NCI-H526 treated with DMSO at 0.1 percent for 48 hours (cell line): ENCODE measurements at regions not wholly inside any gene's neighbourhood (a gene's known extent, or its start where the extent isn't known, plus 50 kb on each side); places are given as distances from the start of the nearest gene placed in this dataset.

ENCODE experiments used
- DNase-seq: peaks from one replicate; lab custom pipeline; 2025; lab: John Stamatoyannopoulos, UW

DNA sequence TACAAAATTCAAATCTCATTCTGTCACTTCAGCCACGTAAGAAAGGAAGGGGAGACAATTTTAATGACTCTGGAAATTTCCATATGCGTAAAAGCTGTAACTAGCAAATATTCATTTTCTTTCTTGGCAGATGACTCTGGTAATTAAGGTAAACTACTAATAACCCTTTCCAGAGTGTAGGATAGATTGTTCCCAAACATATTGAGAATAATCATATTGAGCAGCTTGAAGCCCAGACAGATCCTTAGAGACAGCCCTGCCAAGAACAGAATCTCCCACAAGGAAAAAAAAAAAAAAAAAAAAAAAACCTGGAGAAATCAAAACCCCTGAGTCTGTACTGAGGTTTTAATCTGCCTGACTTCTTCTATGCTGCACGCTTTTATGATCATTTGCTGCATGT, 163.6 kb upstream of the TMPO start:
- no peak for DNase-seq

DNA sequence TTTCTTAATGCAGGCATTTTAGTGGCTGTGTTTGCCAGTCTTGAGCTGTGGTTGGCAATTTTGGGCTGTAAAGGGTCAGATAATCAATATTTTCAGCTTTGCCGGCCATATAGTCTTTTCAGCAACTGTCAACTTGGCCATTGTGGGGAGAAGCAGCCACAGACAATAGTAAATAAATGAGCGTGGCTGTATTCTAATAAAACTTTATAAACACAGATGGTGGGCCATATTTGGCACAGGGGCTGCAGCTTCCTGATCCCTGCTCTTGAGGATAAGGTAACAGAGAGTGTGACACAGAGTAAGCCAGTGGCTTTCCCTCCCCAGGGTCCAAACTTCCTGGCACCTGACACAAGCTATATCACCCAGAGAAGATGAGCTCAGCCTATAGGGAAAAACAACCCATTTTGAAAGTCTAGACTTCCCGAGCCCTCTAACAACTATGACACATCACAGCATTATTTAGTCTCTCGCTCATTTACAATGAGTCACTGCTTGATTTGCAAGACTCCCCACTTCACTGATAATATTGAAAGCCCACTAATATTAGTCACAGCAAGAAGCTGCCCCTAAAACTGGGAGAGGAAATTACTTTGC, 163.1 kb upstream of the TMPO start:
- no peak for DNase-seq

DNA sequence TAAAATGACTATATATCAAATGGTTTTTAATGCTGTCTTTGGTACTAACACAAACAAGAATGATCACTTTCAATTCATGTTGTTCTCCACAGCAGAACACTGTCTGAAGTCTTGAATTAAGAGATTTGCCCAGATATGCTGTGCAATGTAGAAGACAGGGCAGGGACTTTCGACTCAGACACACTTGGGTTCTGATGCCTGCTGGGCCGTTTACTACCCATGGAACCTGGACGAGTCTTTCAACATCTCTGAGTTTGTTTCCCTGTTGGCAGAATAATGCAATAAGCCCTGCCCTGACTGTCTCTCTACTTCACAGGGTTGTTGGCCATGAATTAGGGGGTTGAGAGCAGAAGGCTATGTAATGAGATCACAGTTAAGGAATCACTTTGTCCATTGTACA, 162.6 kb upstream of the TMPO start:
- no peak for DNase-seq

DNA sequence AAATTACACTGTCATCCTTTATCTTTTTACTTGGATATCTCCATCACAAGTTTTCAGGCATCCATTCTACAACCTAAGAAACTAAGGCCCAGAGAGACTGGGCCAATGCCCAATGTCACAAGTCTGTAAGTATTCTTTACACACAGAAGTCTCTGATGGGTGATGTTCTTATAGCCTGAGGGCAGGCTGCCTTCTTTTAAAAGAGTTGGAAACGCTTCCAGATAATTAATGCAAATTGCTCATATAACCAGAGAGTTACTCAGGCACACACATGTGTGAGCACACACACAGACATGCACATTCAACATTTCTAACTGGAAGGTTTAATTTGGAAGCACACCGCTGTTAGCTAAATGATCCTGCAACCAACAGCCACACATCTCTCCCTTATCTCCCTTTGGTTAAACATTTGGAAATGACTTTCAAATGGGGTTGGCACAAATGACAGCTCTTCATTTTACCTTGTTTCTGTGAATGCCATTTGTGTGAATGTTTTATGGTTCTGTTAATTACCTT, 160.8 kb upstream of the TMPO start:
- DNase-seq, result no peak

DNA sequence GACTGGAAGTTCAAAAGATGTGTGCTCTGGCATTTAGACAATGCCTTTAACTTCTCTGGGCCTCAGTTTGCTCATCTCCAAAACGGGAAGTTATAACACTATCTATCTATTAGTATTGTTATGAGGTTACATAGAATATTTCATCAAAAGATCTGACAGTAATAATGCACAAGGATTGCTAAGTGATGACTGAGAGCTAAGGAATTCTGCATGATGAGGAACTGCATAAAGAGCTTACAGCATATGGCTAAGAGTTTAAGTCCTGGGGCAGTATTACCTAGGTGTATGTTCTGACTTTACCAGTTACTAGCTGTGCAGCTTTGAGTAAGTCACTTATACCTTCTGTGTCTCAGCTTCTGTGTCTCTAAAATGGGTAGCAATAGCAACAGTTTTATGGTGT, 160.1 kb upstream of the TMPO start:
- DNase-seq, result no peak

DNA sequence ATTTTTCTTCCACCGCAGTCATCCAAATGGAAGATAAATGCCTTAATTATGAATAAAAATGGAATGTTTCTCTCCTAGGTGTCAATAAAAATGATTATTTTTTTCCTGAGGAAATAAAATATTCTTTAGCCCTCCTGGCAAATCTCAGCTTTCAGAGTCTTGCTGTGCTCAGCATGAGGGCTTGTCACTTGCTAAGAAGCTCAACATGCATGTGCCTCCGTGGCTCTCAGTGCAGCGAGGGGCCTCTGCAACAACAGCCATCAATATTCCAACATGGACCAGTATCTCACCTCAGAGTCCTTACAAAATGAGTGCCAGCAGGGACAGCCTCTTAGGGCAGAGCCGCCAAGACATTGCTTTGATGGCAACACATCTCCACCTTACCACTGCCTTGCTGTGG, 159.5 kb upstream of the TMPO start:
- no peak for DNase-seq

DNA sequence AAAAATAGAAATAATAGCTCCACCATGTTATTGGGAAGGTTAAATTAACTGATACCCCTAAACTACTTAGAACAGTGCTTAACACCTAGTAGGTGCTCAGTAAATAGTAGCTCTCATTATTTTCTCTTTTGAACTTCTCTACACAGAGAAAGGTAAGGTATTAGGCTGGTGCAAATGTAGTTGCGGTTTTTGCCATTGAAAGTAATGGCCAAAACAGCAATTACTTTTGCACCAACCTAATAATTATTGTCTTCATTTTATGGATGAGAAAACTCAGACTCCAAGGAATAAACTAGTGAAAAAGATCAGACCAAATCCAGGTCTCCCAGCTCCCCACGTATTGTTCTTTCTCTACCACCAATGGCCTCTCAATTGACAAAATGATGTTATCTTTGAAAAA, 157.2 kb upstream of the TMPO start:
- DNase-seq, result no peak

DNA sequence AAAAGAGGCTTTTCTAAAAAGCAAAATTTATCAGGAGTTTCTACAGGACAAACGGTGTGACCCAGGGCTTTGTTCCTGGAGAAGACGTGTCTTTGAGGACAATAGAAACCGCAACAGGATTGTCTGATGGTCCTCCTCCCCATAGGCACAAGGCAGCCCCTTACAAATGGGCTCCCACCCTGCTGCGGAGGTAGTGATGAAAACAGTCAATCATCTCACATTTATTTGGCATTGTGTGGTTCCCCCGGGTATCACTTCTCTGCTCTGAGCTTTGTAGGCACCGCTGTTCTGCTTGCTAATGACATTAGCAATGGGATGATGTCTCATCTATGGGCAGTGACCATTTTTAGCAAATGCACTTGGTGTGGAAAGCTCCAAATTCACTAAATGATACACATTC, 155.5 kb upstream of the TMPO start:
- DNase-seq, result no peak

DNA sequence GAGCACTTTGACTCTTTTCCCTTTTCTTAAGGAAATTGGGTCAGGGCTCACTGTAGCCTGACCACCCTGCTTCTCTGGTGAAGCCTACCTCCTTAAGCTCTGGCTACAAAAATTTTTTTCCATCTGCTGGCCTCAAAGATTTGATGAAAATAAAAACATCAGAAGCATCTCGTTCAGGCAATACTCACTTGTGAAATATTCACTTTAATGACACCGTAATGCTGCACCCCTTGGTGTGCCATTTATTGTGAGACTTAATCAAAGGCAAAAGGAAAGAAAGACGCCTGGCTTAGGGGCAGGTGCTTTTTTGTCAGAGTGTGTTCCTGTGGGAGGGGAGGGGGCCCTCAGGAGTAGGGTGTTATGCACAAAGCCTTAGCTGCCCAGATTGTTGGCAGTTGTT, 155.0 kb upstream of the TMPO start:
- DNase-seq, result no peak

DNA sequence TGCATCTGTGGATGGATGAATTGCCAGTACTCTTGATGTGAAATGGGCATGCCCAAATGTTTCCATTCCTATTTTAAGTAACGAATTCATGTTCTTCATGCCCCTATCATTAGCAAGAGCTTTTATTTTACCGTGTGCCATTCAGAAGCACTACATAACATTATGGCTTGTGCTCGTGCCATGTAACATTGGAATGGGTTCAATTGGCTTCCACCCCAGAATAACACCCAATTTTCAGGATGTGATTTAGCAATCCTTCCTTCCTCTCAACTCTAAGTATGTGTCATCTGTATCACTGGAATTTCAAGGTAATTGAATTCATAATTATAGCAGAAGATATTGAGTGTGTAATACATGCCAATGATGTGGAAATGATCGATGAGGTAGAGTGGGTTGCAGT, 145.8 kb upstream of the TMPO start:
- no peak for DNase-seq

DNA sequence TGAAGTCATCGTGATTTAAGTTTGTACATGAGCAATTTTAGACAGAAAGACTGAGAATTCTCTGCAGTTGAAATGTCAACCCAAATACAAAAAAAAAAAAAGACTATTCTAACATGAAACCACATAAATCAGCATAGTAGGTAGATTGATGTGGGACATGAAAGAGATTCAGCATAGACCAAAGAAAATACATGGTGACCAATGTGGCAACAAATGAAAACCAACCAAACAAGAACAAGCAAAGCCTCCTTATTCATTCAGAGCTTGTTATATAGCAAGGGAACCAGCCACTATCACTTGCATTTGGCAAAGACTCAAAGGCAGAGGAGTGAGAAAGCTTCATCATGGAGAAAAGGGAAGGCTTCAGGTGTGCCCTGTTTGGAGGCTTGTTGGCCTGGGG, 144.4 kb upstream of the TMPO start:
- DNase-seq, result no peak

DNA sequence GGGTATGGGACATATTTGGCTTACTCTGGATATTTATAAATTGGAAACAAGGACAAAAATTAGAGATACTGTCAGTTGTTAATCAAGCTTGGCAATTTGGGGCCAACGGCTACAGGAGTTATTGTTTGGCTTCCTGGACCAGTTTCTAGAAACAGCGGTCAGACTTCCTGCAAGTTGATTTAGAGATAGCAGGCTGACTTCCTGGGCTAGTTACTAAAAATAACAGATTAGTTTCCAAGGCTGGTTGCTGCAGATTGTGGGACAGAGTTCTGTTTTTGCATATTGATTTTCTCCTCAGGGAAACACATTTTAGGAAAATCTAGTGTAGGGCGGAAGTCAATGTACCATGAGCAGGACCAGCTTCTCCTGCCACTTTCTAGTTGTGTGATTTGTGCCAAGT, 144.0 kb upstream of the TMPO start:
- DNase-seq, result no peak

DNA sequence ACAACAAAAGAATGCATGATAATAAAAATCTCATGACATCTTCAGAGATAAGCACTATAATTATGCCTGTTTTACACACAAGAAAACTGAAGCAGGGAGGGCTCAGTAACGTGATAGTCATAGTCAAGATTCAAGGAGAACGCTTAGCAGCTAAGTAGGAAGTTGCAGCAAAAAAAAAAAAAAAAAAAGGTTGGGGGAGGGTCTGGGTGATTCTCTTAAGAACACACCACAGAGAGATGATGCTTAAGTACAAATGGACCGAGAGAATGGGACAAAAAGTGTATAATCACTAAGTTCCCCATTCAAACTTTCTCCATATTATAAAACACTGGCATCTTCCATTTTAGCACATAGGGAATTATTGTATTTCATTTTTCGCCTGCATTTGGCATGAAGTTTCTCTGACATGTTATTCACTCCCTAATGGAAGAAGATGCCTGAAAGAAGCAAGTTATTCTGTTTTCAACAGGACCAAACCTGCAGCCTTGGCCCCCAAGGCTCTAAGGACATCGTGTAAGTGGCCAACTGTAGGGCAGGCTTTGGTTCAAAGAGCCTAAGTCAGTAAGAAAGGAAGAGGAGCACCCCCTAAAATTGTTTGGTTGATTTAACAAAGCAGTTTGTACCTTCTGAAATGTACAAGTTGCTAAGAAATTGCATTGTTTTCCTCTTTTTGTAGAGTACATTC, 142.9 kb upstream of the TMPO start:
- no peak for DNase-seq

DNA sequence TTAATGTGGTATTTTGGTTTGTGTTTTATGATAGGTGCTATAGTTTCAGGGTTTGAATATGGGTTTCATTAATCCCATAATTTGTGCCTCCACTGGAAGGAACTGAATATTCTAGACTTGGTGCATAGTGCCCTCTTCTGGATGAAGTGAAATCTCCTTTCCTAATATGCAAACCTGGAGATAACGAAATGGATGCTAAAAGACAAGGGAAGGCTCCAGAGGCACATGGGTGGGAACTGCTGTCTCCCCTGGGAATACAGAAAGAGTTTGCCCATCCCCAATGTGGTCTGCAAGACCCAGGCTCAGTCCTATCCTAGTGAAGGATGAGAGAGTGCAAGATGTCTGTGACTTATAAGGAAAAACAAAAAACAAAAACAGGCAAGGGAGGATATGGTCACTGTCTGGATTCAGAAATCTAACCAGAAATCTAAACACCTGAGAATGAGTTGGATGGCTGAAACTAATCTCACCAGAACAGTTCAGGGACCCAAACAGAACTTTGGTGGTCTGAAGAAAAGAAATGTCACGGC, 142.3 kb upstream of the TMPO start:
- DNase-seq, result peak; percentile 65

DNA sequence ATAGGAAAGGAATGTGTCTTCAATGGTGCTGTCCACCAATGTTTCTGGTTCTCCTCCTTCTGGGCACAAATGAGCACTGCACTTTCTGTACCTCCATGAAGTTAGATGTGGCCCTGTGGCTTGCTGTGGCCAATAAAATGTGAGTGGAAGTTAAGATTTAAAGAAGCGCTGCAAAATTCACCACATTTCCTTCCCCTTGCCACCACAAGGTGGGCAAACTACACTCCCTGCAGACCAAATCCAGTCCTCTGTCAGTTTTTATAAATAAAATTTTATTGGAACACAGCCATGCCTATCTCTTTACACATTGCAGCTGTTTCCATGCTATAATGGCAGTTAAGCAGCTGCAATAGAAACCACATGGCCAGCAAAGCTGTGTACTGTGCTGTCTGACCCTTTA, 141.4 kb upstream of the TMPO start:
- no peak for DNase-seq

DNA sequence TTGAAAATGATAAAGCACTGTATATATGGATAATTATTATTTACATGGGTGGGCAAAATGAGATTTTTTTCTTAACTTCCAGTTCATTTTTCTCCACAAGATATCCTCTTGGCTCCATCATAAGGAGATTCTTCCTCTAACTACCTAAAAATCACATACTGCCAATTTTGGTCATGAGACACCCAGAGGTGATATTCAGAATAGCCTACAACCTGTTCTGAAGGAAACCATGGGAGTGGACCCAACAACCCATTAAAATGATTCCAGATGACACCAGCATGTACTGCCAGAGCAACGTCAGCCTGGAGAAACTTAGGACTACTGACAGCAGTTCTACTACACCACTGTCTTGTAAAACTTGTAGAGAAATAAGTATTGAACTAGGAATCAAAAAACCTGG, 136.3 kb upstream of the TMPO start:
- no peak for DNase-seq

DNA sequence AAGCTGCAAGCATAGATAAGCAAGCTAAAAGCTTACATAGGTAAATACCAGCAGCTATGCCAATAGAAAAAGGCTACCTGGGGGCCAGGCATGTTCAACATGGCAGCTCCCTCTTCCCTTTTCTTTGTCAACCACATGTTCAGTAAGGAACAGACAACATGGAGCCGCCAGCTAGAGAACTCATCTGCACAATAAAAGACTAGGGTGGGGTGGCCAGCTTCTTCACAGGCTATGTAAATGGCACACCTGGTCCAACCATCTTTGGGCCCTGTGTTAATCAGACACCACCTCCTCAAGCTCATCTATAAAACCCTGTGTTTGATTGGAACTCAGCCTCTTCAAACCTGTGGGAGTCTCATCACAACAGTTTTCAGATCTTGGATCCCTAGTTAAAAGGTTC, 129.7 kb upstream of the TMPO start:
- no peak for DNase-seq

DNA sequence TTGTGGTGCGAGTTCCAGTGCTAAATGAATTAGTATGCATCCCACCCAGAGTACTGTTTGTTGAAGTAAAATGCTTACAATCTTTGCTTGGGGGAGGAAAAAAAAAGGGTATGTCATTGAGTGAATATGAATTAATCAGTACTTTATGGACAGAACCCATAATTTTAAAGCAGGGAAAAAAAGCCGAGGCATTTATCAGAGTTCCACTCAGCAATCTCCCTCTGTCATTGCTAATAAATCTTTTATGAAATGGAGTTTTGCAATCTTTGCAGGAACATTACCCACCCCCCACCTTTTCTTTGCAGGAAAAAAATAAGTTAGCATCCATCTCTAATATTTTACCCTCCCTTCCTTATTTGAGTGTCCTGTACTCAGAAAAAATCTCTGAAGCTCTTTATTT, 127.9 kb upstream of the TMPO start:
- no peak for DNase-seq

DNA sequence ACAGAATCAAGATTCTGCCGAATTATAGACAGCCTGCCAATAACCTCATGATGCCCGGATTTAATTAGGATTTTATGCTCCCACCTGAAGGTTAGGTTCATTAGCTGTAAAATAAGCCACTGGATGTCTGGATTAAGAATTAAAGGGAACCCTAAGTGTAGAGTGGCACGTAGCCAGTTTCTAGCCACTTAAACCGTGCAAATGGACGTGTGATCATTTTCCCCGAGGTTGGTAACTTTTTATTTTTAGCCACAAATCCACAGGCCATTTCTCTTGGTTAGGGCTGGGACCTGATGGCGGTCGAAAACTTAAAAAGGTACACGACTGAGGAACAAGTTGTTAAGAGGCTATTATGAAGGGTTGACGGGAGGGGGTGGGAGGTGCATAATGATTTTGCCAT, 127.3 kb upstream of the TMPO start:
- no peak for DNase-seq

DNA sequence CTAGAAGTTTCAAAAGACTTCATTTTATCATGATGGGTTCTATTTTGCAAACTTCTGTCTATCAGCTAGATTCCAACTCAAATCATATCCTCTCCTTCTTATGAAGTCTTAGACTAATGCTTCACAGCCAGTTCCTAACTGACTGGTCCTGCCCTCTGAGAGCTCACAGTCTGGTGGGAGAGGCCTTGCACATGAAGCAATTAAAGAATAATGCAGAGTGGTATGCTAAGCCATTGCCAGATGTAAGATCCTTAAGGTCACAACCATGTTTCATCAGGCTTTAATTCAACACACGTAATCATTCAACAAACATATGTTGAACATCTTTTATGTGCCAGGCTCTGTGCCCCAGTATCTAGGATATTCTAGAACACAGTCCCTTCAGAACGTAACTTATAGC, 125.8 kb upstream of the TMPO start:
- no peak for DNase-seq

DNA sequence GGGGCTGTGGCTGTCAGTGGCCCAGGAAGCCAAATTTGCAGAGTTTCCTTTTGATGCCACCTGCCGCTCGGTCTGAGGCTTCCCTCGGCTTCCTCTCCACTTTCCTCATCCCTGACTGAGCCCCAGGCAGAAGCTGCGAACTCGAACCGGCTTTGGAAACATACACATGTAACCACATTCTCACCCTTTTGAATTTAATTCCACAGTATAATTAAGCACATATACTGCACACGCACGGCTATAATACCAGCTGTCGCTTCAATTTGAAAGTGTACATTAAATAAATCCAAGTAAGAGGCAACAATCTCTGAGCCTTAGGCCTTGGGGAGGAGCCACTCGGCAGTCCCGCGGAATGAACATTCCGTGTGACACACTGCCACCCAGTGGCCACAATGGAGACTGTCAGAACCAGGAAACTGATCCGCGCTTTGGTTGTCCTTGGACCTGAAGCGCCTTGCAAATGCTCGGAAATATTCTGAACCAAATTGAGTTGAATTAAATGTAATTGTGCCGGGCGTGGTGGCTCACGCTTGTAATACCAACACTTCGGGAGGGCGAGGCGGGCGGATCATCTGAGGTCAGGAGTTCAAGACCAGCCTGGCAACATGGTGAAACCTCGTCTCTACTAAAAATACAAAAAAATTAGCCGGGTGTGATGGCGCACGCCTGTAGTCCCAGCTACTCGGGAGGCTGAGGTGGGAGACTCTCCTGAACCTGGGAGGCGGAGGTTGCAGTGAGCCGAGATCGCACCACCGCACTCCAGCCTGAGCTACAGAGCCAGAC, 117.9 kb upstream of the TMPO start:
- DNase-seq, result peak; percentile 81

DNA sequence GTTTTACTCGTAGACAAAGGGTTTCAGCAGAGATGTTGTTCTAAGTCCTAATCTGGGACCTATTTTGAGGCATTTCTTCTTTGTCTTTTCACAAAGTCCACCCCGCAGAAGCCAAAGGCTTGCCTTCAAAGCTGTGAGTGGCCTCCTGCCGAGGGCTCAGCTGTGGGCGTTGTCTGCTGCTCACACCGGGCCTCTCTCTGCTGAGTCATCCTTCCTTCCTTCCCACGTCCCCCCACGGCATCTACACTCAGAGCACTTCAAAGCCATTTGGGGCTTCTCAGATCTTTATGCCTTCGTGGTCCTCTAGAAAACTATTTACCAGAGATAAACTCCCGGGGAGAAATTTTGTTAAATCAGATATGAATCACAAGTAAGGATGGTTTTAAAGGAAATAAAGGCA, 115.9 kb upstream of the TMPO start:
- DNase-seq, result no peak

DNA sequence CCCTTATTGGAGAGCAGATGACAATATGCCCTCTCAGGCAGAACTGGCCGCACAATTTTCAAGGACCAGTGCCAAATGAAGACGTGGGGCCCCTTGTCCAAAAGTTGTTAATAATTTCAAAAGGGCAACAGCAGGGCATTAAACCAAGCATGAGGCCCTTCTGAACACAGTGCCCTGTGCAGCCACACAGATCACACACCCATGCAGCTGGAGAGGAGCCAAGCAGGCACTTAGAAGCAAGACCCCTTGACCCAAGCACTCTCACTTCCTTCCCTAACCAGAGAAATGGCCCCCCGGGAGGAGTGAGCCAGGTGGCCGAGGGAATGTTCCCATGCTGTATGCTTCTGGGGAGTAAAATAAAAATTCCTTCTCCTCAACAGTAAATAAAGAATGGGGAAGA, 114.0 kb upstream of the TMPO start:
- DNase-seq, result no peak
